Activated CD4-positive, alpha-beta T cell treated with anti-CD3 and anti-CD28 coated beads, Interleukin-2, amount 50 U/mL, for 24 hours (primary cell): ENCODE measurements at regions not wholly inside any gene's neighbourhood (a gene's known extent, or its start where the extent isn't known, plus 50 kb on each side); places are given as distances from the start of the nearest gene placed in this dataset.

Experiments used
- DNase-seq, 2 donors: peaks; one replicate each; pipeline ENCODE4 v3.0.0-alpha.2; 2020; ENCODE audit warnings: low read depth in 1 of 2, low spot score in 1 of 2

GRCh38 chr2:215627771-215628170 is 191.9 kb upstream of the FN1 start:
- DNase-seq: no peak

GRCh38 chr2:215626812-215627281 is 191.0 kb upstream of the FN1 start:
- no peak for DNase-seq

DNA sequence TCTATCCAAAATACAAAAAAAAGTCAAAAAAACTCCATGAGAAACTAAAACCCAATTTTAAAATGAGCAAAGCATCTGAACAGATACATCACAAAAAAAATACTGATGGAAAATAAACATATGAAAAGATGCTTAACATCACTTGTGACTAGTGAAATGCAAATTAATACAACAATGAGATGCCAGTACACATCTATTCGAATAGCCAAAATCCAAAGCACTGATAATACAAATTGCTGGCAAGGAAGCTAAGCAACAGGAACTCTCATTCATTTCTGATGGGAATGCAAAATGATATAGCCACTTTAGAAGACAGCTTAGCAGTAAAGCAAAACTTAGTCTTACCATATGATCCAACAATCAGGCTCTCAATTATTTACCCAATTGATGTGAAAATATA is 190.2 kb upstream of the FN1 start:
- no peak for DNase-seq

GRCh38 chr2:215625207-215625606 is 189.3 kb upstream of the FN1 start:
- DNase-seq: no peak

- no peak for DNase-seq
These were observed 188.6 kb upstream of the FN1 start for GRCh38 chr2:215624423-215624829.

DNA sequence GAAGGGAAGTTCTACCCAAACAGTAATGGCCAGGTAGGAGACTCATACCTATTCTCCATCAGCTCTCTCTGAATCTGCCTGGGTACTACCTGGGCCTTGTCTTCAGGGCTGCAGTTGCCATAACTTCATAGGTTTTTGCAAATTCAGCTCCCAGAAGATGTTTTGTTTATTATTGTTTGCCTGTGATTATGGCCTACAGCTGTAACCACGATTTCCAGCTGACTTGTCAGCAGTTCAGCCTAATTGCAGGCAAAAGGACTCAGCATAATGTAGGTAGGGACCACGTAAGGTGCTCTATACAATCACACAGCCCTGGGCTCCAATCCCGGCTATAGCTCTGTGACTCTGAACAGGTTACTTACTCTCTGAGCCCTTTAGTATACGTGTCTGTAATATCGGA is 187.0 kb upstream of the FN1 start:
- DNase-seq: no peak

GRCh38 chr2:215621381-215621780 is 185.5 kb upstream of the FN1 start:
- no peak for DNase-seq

GRCh38 chr2:215620528-215620927 is 184.7 kb upstream of the FN1 start:
- no peak for DNase-seq

GRCh38 chr2:215619989-215620388 is 184.1 kb upstream of the FN1 start:
- DNase-seq: no peak

- no peak for DNase-seq
These were observed 183.4 kb upstream of the FN1 start for GRCh38 chr2:215619022-215619958.

- no peak for DNase-seq
These were observed 182.3 kb upstream of the FN1 start for GRCh38 chr2:215618145-215618544.

- no peak for DNase-seq
These were observed 181.4 kb upstream of the FN1 start for GRCh38 chr2:215617060-215617824.

DNA sequence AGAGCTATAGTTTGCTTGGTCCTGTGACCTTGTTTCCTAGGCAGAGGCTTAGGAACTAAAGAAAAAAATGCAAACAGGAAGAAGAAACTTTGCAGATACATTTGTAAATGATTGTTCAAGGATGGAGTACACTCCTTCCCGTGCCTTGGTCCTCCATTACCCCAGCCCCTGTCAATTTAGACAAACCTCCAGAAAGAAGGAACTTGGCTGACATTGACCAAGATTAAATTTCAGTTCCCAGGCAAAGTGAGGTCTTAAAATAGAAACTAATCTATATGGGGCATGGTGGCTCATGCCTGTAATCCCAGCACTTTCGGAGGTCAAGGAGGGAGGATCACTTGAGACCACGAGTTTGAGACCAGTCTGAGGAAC is 179.9 kb upstream of the FN1 start:
- no peak for DNase-seq

DNA sequence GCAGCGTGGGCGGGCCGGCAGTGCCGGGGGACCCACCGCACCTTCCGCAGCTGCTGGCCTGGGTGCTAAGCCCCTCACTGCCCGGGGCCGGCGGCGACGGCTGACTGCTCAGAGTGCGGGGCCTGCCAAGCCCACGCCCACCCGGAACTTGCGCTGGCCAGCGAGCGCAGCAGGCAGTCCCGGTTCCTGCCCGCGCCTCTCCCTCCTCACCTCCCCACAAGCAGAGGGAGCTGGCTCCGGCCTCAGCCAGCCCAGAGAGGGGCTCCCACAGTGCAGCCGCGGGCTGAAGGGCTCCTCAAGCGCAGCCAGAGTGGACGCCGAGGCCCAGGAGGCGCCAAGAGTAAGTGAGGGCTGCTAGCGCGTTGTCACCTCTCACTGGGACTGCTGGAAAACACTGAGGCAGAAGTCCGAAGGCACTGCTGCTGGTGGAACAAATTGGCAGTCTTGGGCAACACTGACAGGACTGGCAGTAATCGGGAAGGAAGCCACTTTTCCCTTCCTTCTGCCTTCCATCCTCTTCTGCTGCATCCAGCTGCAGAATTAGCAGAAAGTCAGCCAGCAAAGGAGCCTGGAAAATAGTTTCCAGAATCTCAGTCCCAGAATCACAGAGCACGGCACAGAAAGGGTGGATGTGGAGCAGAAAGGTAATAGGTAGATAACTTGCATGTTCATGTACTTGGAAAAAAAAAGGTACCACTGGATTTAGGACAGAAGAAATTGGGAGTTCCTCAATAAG is 179.4 kb upstream of the FN1 start:
- DNase-seq: no peak

DNA sequence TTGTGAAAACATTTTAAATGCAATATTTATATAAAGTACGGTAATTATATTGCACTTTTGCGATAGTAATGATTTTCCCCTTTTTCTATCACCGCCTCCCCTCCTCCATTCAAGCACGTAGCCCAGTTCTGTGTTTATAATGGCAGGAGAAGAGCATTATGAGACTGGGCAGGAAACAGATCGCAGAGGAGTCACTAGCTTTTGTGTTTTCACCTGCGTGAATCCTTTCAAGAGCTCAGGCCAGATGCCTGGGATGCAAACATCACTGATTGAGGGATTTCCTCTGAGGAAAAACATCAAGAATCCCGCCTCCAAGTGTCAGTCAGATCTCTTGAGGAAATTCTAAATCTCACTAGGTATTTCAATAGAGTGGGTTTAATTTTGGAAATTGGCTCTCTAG is 178.4 kb upstream of the FN1 start:
- no peak for DNase-seq

DNA sequence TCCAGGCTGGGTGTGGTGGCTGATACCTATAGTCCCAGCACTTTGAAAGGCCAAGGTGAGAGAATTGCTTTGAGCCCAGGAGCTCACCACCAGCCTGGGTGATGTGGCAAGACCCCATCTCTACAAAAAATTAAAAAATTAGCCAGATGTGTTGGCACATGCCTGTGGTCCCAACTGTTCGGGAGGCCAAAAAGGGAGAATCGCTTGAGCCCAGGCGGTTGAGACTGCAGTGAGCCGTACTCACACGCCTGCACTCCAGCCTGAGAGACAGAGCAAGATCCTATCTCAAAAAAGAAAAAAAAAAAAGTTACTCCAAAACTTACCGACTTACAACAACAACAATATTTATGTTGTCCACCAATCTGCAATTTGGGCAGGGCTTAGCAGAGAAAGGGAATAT is 178.0 kb upstream of the FN1 start:
- DNase-seq: no peak

- no peak for DNase-seq
These were observed 177.4 kb upstream of the FN1 start for GRCh38 chr2:215613280-215613679.

- no peak for DNase-seq
These were observed 176.9 kb upstream of the FN1 start for GRCh38 chr2:215612786-215613185.

DNA sequence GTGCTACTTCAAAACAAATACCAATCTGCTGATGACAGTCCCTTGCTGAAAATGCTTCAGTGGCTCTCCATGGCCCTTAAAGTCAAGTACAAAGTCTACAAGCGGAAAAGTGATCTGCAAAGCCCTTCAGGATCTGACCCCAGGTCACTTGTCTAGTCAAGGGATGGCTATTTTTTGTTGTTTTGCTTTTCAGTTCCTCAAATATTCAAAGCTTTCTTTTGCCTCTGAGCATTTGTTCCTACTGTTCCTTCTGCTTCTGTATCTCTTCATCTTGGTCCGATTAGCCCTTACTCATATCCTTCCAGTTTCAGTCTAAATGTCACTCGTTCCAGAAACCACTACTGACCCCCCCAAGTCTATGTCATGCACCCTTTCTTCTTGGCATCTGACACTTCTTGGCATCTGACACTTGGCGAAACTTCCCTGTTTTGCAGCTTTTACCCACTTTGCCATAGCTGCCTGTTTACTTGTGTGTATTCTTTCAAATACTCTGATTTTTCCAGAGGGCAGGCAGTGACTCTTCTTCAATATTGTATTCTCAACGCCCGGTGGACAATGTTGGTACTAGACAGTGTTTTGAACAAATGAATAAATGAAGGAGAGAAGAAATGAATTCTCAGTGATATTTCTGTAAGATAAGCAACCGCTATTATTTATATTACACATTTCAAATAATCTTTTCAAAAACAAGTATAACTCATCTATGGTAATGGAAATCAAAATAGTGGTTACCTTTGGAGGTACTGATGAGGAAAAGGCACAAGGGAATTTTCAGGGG is 175.9 kb upstream of the FN1 start:
- no peak for DNase-seq

- DNase-seq: no peak
These were observed 173.5 kb upstream of the FN1 start for GRCh38 chr2:215609089-215610032.
